ENCODE measurements at regions not wholly inside any gene's neighbourhood (a gene's known extent, or its start where the extent isn't known, plus 50 kb on each side); places are given as distances from the start of the nearest gene placed in this dataset.

GRCh38 chr11:64501500-64502427 lies 54.0 kb upstream of the SLC22A11 start:
- no peak for DNase-seq

GRCh38 chr11:64502634-64503033 lies 53.1 kb upstream of the SLC22A11 start:
- DNase-seq = no peak

GRCh38 chr11:64503186-64503753 lies 52.5 kb upstream of the SLC22A11 start:
- no peak for DNase-seq

- no peak for DNase-seq
These were observed 50.7 kb upstream of the SLC22A11 start for GRCh38 chr11:64504999-64505398.

All from fibroblast of skin of right biceps (primary cell).